Neural progenitor cell (in vitro differentiated cells): ENCODE measurements at regions not wholly inside any gene's neighbourhood (a gene's known extent, or its start where the extent isn't known, plus 50 kb on each side); places are given as distances from the start of the nearest gene placed in this dataset.
A peak's percentile ranks its signal among the peaks of the same experiment; 100 is the strongest.

Experiments
- DNase-seq: peaks from one replicate; pipeline ENCODE4 v3.0.0-alpha.2; 2016; ENCODE audit warnings: low spot score
- H2AFZ ChIP-seq: fragments of 200-600 bp; sonication (generic); replicated peaks from 2 replicates; pipeline ENCODE4 v1.6.1; 2016; ENCODE audit warnings: antibody characterized with exemption
- H3F3A ChIP-seq: fragments of 200-600 bp; sonication (generic); 2 replicates; pipeline ENCODE4 v1.6.1; 2016; ENCODE audit warnings: antibody characterized with exemption, low read depth
- H3K27ac ChIP-seq: fragments of 200-600 bp; sonication (generic); 2 replicates; pipeline ENCODE4 v1.5.1; 2016; ENCODE audit warnings: mild to moderate bottlenecking
- H3K27me3 ChIP-seq: fragments of 200-600 bp; sonication (generic); 2 replicates; pipeline ENCODE4 v1.6.1; 2016; ENCODE audit warnings: mild to moderate bottlenecking, moderate library complexity
- H3K36me3 ChIP-seq: fragments of 200-600 bp; sonication (generic); 2 replicates; pipeline ENCODE4 v1.5.1; 2016
- H3K4me1 ChIP-seq: fragments of 200-600 bp; sonication (generic); 2 replicates; pipeline ENCODE4 v1.6.1; 2016; ENCODE audit warnings: mixed run types
- H3K4me2 ChIP-seq: fragments of 200-600 bp; sonication (generic); 2 replicates; pipeline ENCODE4 v1.6.1; 2016
- H3K4me3 ChIP-seq: fragments of 200-600 bp; sonication (generic); 2 replicates; pipeline ENCODE4 v1.5.1; 2016
- H3K79me2 ChIP-seq: fragments of 200-600 bp; sonication (generic); 2 replicates; pipeline ENCODE4 v1.6.1; 2016; ENCODE audit warnings: low read depth
- H3K9ac ChIP-seq: fragments of 200-600 bp; sonication (generic); 2 replicates; pipeline ENCODE4 v1.6.1; 2016
- H3K9me3 ChIP-seq: fragments of 200-600 bp; sonication (generic); 2 replicates; pipeline ENCODE4 v1.5.1; 2016; ENCODE audit warnings: low read depth
- H4K20me1 ChIP-seq: fragments of 200-600 bp; sonication (generic); 2 replicates; pipeline ENCODE4 v1.6.1; 2016; ENCODE audit warnings: low read depth
- H3K27ac Mint-ChIP-seq: 3 replicates; pipeline ENCODE4 v1.8.0; 2021; ENCODE audit warnings: mixed read lengths
- H3K27me3 Mint-ChIP-seq: 2 replicates; pipeline ENCODE4 v1.8.0; 2022; ENCODE audit warnings: low read depth, mild to moderate bottlenecking, inconsistent platforms, moderate library complexity, mixed read lengths; ENCODE audit not compliant: insufficient read depth
- H3K36me3 Mint-ChIP-seq: 3 replicates; pipeline ENCODE4 v1.8.0; 2021; ENCODE audit warnings: mixed read lengths
- H3K4me1 Mint-ChIP-seq: 3 replicates; pipeline ENCODE4 v1.8.0; 2021; ENCODE audit warnings: mixed read lengths
- H3K4me3 Mint-ChIP-seq: 3 replicates; pipeline ENCODE4 v1.8.0; 2021; ENCODE audit warnings: mild to moderate bottlenecking, moderate library complexity, mixed read lengths
- H3K9me3 Mint-ChIP-seq: 3 replicates; pipeline ENCODE4 v1.8.0; 2020; ENCODE audit warnings: mixed read lengths
- EZH2 ChIP-seq: fragments of 200-600 bp; sonication (generic); IDR thresholded peaks from 2 replicates; pipeline ENCODE4 v1.6.1; 2017; ENCODE audit warnings: antibody characterized with exemption, mild to moderate bottlenecking, moderate library complexity
- EZH2phosphoT487 ChIP-seq: fragments of 200-600 bp; sonication (generic); IDR thresholded peaks from 2 replicates; pipeline ENCODE4 v1.6.1; 2017; ENCODE audit warnings: antibody characterized with exemption
- TF ChIP-seq, protein P1 (sequence below): fragments of 200-600 bp; sonication (generic); IDR thresholded peaks from 2 replicates; pipeline ENCODE4 v1.5.1; 2017; ENCODE audit warnings: antibody characterized with exemption, mild to moderate bottlenecking

DNA sequence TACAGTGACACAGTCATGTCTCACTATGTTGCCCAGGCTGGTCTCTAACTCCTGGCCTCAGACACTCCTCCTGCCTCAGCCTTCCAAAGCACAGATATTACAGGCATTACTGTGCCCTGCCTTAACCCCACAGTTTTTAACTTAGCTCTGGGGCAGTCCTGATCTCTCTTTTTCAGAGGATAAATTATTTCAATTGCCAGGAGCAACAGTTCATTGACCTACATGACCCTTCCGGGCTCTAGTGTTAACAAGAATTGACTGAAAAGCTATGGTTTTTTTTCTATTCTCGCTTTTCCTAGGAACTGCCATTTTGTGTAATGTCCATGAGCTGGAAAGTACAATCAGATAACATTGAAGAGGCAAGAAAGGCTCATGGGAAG lies 92.8 kb downstream of the HNRNPLL start:
- Mint-ChIP-seq H3K9me3 (no peaks in the 10 kb centered on the region), H3K36me3 (no peaks in the 10 kb centered on the region), H3K4me3 (no peak overlapping the region), H3K27me3 (peaks cover 6% of the 10 kb centered on the region), H3K27ac (no peak overlapping the region), H3K4me1 (peaks cover 4% of the 10 kb centered on the region)
- H3K9me3 ChIP-seq = no peaks in the 10 kb centered on the region
- DNase-seq = no peak
- no peaks in the 10 kb centered on the region for H3F3A ChIP-seq
- no peaks in the 10 kb centered on the region for H3K79me2 ChIP-seq
- H3K4me2 ChIP-seq = no peak overlapping the region
- no peak overlapping the region for H3K4me3 ChIP-seq
- H3K27ac ChIP-seq = no peak overlapping the region
- no peaks in the 10 kb centered on the region for H4K20me1 ChIP-seq
- H3K4me1 ChIP-seq = no peaks in the 10 kb centered on the region
- no peak overlapping the region for H2AFZ ChIP-seq
- H3K27me3 ChIP-seq = no peaks in the 10 kb centered on the region
- H3K9ac ChIP-seq = no peak overlapping the region
- H3K36me3 ChIP-seq = no peaks in the 10 kb centered on the region
- no peak for TF ChIP-seq EZH2phosphoT487
- TF ChIP-seq EZH2 = no peak
- TF ChIP-seq, protein P1, sequence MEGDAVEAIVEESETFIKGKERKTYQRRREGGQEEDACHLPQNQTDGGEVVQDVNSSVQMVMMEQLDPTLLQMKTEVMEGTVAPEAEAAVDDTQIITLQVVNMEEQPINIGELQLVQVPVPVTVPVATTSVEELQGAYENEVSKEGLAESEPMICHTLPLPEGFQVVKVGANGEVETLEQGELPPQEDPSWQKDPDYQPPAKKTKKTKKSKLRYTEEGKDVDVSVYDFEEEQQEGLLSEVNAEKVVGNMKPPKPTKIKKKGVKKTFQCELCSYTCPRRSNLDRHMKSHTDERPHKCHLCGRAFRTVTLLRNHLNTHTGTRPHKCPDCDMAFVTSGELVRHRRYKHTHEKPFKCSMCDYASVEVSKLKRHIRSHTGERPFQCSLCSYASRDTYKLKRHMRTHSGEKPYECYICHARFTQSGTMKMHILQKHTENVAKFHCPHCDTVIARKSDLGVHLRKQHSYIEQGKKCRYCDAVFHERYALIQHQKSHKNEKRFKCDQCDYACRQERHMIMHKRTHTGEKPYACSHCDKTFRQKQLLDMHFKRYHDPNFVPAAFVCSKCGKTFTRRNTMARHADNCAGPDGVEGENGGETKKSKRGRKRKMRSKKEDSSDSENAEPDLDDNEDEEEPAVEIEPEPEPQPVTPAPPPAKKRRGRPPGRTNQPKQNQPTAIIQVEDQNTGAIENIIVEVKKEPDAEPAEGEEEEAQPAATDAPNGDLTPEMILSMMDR = no peak

DNA sequence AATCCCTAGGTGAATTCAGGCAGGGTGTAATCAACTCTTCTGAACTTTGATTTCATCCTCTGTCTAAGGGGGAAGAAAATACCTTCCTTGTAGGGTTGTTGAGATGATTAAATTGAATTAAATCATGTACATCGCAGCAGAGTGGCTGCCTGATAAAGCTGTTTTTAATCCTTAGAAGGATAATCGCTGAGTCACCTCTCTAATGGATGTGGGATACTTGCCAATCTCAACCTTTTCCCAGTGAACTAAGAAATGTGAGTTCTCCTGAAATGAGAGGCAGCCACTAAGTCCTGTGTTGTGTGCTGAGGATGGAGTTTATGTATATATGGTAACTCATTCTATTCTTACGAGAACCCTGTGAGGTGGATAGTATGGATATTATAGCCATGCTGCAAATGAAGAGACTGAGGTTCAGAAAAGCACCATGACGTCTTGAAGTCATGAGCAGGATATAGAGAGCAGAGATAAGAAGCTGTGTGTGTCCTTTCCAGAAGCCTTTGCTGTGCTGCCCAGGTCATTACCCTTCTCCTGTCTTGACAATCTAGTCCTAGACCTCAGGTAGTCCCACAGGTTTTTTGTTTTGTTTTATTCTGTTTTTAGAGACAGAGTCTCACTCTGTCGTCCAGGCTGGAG lies 93.3 kb downstream of the HNRNPLL start:
- H3K27ac Mint-ChIP-seq = no peak overlapping the region
- peaks cover 4% of the 10 kb centered on the region for H3K4me1 Mint-ChIP-seq
- no peaks in the 10 kb centered on the region for H3F3A ChIP-seq
- no peak overlapping the region for H3K27ac ChIP-seq
- no peaks in the 10 kb centered on the region for H3K27me3 ChIP-seq
- no peak overlapping the region for H3K4me3 ChIP-seq
- no peaks in the 10 kb centered on the region for H3K79me2 ChIP-seq
- no peaks in the 10 kb centered on the region for H3K9me3 Mint-ChIP-seq
- no peak overlapping the region for H3K4me3 Mint-ChIP-seq
- no peaks in the 10 kb centered on the region for H3K4me1 ChIP-seq
- H4K20me1 ChIP-seq = no peaks in the 10 kb centered on the region
- no peak overlapping the region for H3K4me2 ChIP-seq
- TF ChIP-seq EZH2 (no peak), EZH2phosphoT487 (no peak)
- TF ChIP-seq, protein P1 = no peak
- peaks cover 6% of the 10 kb centered on the region for H3K27me3 Mint-ChIP-seq
- H3K9ac ChIP-seq = no peak overlapping the region
- H3K36me3 Mint-ChIP-seq = no peaks in the 10 kb centered on the region
- H3K9me3 ChIP-seq = no peaks in the 10 kb centered on the region
- no peaks in the 10 kb centered on the region for H3K36me3 ChIP-seq
- H2AFZ ChIP-seq = no peak overlapping the region
- no peak for DNase-seq

DNA sequence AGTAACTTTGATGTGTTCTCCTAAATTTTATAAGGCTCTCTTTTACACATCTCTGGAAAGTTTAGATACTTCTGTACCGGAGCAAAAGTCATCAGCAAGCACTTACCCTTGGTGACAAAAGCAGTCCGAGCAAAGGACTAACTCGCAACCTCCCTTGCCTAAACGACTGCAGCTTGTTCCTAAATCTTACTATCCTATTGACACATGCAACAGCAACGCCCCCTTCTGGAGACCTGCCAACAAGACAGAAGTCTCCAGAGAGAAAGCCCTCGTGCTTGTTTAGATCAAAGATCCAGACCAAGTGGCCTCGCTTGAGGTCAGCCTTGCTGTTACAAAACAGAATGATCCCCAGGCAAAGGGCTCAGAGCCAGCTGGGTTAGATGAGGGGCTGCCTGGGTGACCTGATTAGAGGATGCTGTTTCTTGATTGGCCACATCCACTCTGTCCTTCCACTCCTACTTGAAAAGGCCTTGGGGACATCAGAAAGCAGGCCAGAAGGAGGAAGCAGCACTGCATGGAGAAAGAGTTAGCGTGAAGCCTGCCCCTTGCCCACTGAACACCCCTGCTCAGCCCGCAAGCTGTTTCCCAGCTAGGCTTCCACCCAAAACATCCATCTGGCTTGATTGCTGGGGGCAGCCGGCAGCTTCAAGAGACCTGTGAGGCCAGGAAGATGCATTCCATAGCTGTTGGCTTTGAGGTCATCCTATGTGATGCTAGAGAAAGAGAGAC lies 94.3 kb downstream of the HNRNPLL start:
- no peaks in the 10 kb centered on the region for H3K9me3 Mint-ChIP-seq
- peak; percentile 93 for DNase-seq
- Histone ChIP-seq H3K79me2 (no peaks in the 10 kb centered on the region), H3K4me3 (no peak overlapping the region), H3K4me1 (no peaks in the 10 kb centered on the region), H3K36me3 (no peaks in the 10 kb centered on the region), H3K27ac (no peak overlapping the region), H3F3A (no peaks in the 10 kb centered on the region), H3K4me2 (no peak overlapping the region), H2AFZ (peak overlapping the region; percentile 98), H3K9me3 (no peaks in the 10 kb centered on the region), H3K27me3 (no peaks in the 10 kb centered on the region), H3K9ac (no peak overlapping the region), H4K20me1 (no peaks in the 10 kb centered on the region)
- H3K4me3 Mint-ChIP-seq = no peak overlapping the region
- H3K27me3 Mint-ChIP-seq = peaks cover 6% of the 10 kb centered on the region
- no peak for TF ChIP-seq EZH2phosphoT487
- TF ChIP-seq, protein P1 = peak; percentile 89
- peak overlapping the region; percentile 64 for H3K27ac Mint-ChIP-seq
- peaks cover 4% of the 10 kb centered on the region for H3K4me1 Mint-ChIP-seq
- no peaks in the 10 kb centered on the region for H3K36me3 Mint-ChIP-seq
